H9 (cell line): ENCODE measurements at regions not wholly inside any gene's neighbourhood (a gene's known extent, or its start where the extent isn't known, plus 50 kb on each side); places are given as distances from the start of the nearest gene placed in this dataset.

Experiments used
- DNase-seq: peaks from one replicate; pipeline ENCODE4 v3.0.0-alpha.2; 2017
- H2AFZ ChIP-seq: one replicate; pipeline ENCODE4 v1.6.1; 2013; ENCODE audit warnings: mild to moderate bottlenecking, low read length, control low read depth, moderate library complexity
- H2AK5ac ChIP-seq: 2 replicates; pipeline ENCODE4 v1.6.1; 2013; ENCODE audit warnings: low read length, control low read depth, mixed read lengths; ENCODE audit not compliant: insufficient read length
- H2BK120ac ChIP-seq: one replicate; pipeline ENCODE4 v1.6.1; 2013; ENCODE audit warnings: low read depth, mild to moderate bottlenecking, low read length, control low read depth, inconsistent platforms; ENCODE audit not compliant: poor library complexity, severe bottlenecking
- H2BK12ac ChIP-seq: 2 replicates; pipeline ENCODE4 v1.6.1; 2013; ENCODE audit warnings: low read length, control low read depth, mixed read lengths, low read depth; ENCODE audit not compliant: insufficient read length
- H2BK15ac ChIP-seq: 2 replicates; pipeline ENCODE4 v1.6.1; 2013; ENCODE audit warnings: low read depth, low read length, control low read depth
- H2BK20ac ChIP-seq: one replicate; pipeline ENCODE4 v1.6.1; 2013; ENCODE audit warnings: low read depth, mild to moderate bottlenecking, low read length, control low read depth, inconsistent platforms; ENCODE audit not compliant: poor library complexity, severe bottlenecking
- H2BK5ac ChIP-seq: 2 replicates; pipeline ENCODE4 v1.6.1; 2013; ENCODE audit warnings: low read length, control low read depth, mixed read lengths; ENCODE audit not compliant: insufficient read length
- H3K14ac ChIP-seq: 2 replicates; pipeline ENCODE4 v1.6.1; 2013; ENCODE audit warnings: low read length, control low read depth; ENCODE audit not compliant: insufficient read depth
- H3K18ac ChIP-seq: 2 replicates; pipeline ENCODE4 v1.6.1; 2013; ENCODE audit warnings: low read depth, mild to moderate bottlenecking, mixed read lengths, low read length, control low read depth; ENCODE audit not compliant: insufficient read length
- H3K23ac ChIP-seq: 2 replicates; pipeline ENCODE4 v1.6.1; 2013; ENCODE audit warnings: low read length, control low read depth, mixed read lengths, low read depth; ENCODE audit not compliant: insufficient read length
- H3K23me2 ChIP-seq: 2 replicates; pipeline ENCODE4 v1.6.1; 2013; ENCODE audit warnings: low read depth, mild to moderate bottlenecking, mixed read lengths, low read length, control low read depth; ENCODE audit not compliant: insufficient read length, poor library complexity, severe bottlenecking
- H3K27ac ChIP-seq: 2 replicates; pipeline ENCODE4 v1.5.1; 2013; ENCODE audit warnings: low read length, control low read depth, mixed read lengths, low read depth; ENCODE audit not compliant: insufficient read length
- H3K27me3 ChIP-seq: 2 replicates; pipeline ENCODE4 v1.6.1; 2013; ENCODE audit warnings: low read length, control low read depth, inconsistent platforms; ENCODE audit not compliant: insufficient read depth
- H3K4ac ChIP-seq: 2 replicates; pipeline ENCODE4 v1.6.1; 2013; ENCODE audit warnings: low read depth, mild to moderate bottlenecking, control low read depth, inconsistent platforms, low read length, moderate library complexity
- H3K4me1 ChIP-seq: 2 replicates; pipeline ENCODE4 v1.6.1; 2013; ENCODE audit warnings: low read length, control low read depth, inconsistent platforms; ENCODE audit not compliant: insufficient read depth
- H3K4me2 ChIP-seq: 2 replicates; pipeline ENCODE4 v1.6.1; 2013; ENCODE audit warnings: low read length, control low read depth, mixed read lengths; ENCODE audit not compliant: insufficient read length, insufficient read depth
- H3K56ac ChIP-seq: 2 replicates; pipeline ENCODE4 v1.6.1; 2013; ENCODE audit warnings: low read depth, mild to moderate bottlenecking, mixed read lengths, low read length, control low read depth; ENCODE audit not compliant: insufficient read length
- H3K79me1 ChIP-seq: 2 replicates; pipeline ENCODE4 v1.6.1; 2013; ENCODE audit warnings: low read depth, mild to moderate bottlenecking, moderate library complexity, low read length, control low read depth, inconsistent platforms; ENCODE audit not compliant: insufficient read depth, poor library complexity, severe bottlenecking
- H3K79me2 ChIP-seq: 2 replicates; pipeline ENCODE4 v1.6.1; 2013; ENCODE audit warnings: low read length, control low read depth, inconsistent platforms; ENCODE audit not compliant: insufficient read depth
- H3K9ac ChIP-seq: 2 replicates; pipeline ENCODE4 v1.6.1; 2013; ENCODE audit warnings: low read length, control low read depth, mixed read lengths; ENCODE audit not compliant: insufficient read length; ENCODE audit errors: extremely low read depth
- H3K9me3 ChIP-seq: one replicate; pipeline ENCODE4 v1.6.1; 2013; ENCODE audit warnings: low read depth, low read length, inconsistent platforms; ENCODE audit not compliant: control insufficient read depth
- H3T11ph ChIP-seq: one replicate; pipeline ENCODE4 v1.6.1; 2013; ENCODE audit warnings: mild to moderate bottlenecking, low read length, control low read depth, inconsistent platforms
- H4K20me1 ChIP-seq: one replicate; pipeline ENCODE4 v1.6.1; 2013; ENCODE audit not compliant: control insufficient read depth, insufficient read length, insufficient read depth
- H4K5ac ChIP-seq: 2 replicates; pipeline ENCODE4 v1.6.1; 2013; ENCODE audit warnings: low read depth, mild to moderate bottlenecking, mixed read lengths, low read length, control low read depth; ENCODE audit not compliant: insufficient read length
- H4K8ac ChIP-seq: replicated peaks from 2 replicates; pipeline ENCODE4 v1.6.1; 2013; ENCODE audit warnings: low read length, control low read depth, mixed read lengths, low read depth; ENCODE audit not compliant: insufficient read length
- H4K91ac ChIP-seq: 2 replicates; pipeline ENCODE4 v1.6.1; 2013; ENCODE audit warnings: low read depth, mild to moderate bottlenecking, moderate library complexity, mixed read lengths, low read length, control low read depth; ENCODE audit not compliant: insufficient read length
- H3K27ac Mint-ChIP-seq, 3 experiments: 2 replicates in 2 of 3; 3 replicates in 1 of 3; pipeline ENCODE4 v1.8.0; 2020 to 2021; ENCODE audit warnings: mixed read lengths in 3 of 3, mild to moderate bottlenecking in 1 of 3, moderate library complexity in 1 of 3
- H3K27me3 Mint-ChIP-seq: 2 replicates; pipeline ENCODE4 v1.8.0; 2021; ENCODE audit warnings: low read depth, mild to moderate bottlenecking, moderate library complexity, mixed read lengths
- H3K36me3 Mint-ChIP-seq, 3 experiments: 2 replicates in 2 of 3; 3 replicates in 1 of 3; pipeline ENCODE4 v1.8.0; 2020 to 2021; ENCODE audit warnings: low read depth in 3 of 3, mixed read lengths in 3 of 3; ENCODE audit not compliant: insufficient read depth in 1 of 3
- H3K4me1 Mint-ChIP-seq, 2 experiments: 2 replicates each; pipeline ENCODE4 v1.8.0; 2020; ENCODE audit warnings: mixed read lengths in 2 of 2
- H3K4me3 Mint-ChIP-seq, 2 experiments: 2 replicates in 1 of 2; 3 replicates in 1 of 2; pipeline ENCODE4 v1.8.0; 2020 to 2021; ENCODE audit warnings: mild to moderate bottlenecking in 2 of 2, mixed read lengths in 2 of 2, moderate library complexity in 1 of 2
- H3K9me3 Mint-ChIP-seq, 2 experiments: 2 replicates in 1 of 2; 3 replicates in 1 of 2; pipeline ENCODE4 v1.8.0; 2020; ENCODE audit warnings: mild to moderate bottlenecking in 2 of 2, mixed read lengths in 2 of 2, moderate library complexity in 1 of 2
- CTCF ChIP-seq: fragments of 200-600 bp; sonication (generic); conservative IDR thresholded peaks from 3 replicates; pipeline ENCODE4 v1.8.0; 2021; ENCODE audit warnings: antibody characterized with exemption, mild to moderate bottlenecking
- WGBS: extraction: QIAGEN DNeasy Blood & Tissue Kit; methylation state at CpG from one replicate; pipeline ENCODE4 v1.1.7; 2013; ENCODE audit warnings: missing lambda C conversion rate, low lambda C conversion rate, mixed read lengths; ENCODE audit not compliant: insufficient read length; ENCODE audit errors: extremely low coverage; 5-methylcytosine and 5-hydroxymethylcytosine counted together

- DNase-seq = no peak
- no peak overlapping the region for H3K56ac ChIP-seq
- no peaks in the 10 kb centered on the region for H3K79me2 ChIP-seq
- H3K23ac ChIP-seq = no peak overlapping the region
- no peak overlapping the region for H4K5ac ChIP-seq
- H2BK20ac ChIP-seq = no peak overlapping the region
- no peak overlapping the region for H2BK5ac ChIP-seq
- Mint-ChIP-seq H3K9me3 (peaks cover 9 to 10% of the 10 kb centered on the region in 2 experiments), H3K27me3 (no peaks in the 10 kb centered on the region), H3K36me3 (peaks cover 8 to 15% (median 9%) of the 10 kb centered on the region in 3 experiments), H3K27ac (no peak overlapping the region), H3K4me3 (no peak overlapping the region), H3K4me1 (peaks cover 6 to 10% of the 10 kb centered on the region in 2 experiments)
- no peaks in the 10 kb centered on the region for H3K27me3 ChIP-seq
- H3K23me2 ChIP-seq = no peaks in the 10 kb centered on the region
- H2AFZ ChIP-seq = no peak overlapping the region
- H2AK5ac ChIP-seq = no peak overlapping the region
- H3K4ac ChIP-seq = no peak overlapping the region
- H2BK120ac ChIP-seq = no peak overlapping the region
- H4K20me1 ChIP-seq = no peaks in the 10 kb centered on the region
- no peak overlapping the region for H3K27ac ChIP-seq
- no CpG with 5 or more reads among the region's 2 CpGs for WGBS
- no peak overlapping the region for H3T11ph ChIP-seq
- no peaks in the 10 kb centered on the region for H3K4me1 ChIP-seq
- H3K4me2 ChIP-seq = no peak overlapping the region
- H2BK15ac ChIP-seq = no peak overlapping the region
- H3K9me3 ChIP-seq = no peaks in the 10 kb centered on the region
- H3K18ac ChIP-seq = no peak overlapping the region
- no peak for TF ChIP-seq CTCF
- no peak overlapping the region for H3K9ac ChIP-seq
- no peak overlapping the region for H4K91ac ChIP-seq
- no peak overlapping the region for H3K14ac ChIP-seq
- no peak overlapping the region for H4K8ac ChIP-seq
- H3K79me1 ChIP-seq = no peaks in the 10 kb centered on the region
- H2BK12ac ChIP-seq = no peak overlapping the region
Measured at GRCh38 chr21:27212441-27212840, 245.6 kb upstream of the ADAMTS5 start.
